ENCODE measurements at regions not wholly inside any gene's neighbourhood (a gene's known extent, or its start where the extent isn't known, plus 50 kb on each side); places are given as distances from the start of the nearest gene placed in this dataset.
A peak's percentile ranks its signal among the peaks of the same experiment; 100 is the strongest.

DNA sequence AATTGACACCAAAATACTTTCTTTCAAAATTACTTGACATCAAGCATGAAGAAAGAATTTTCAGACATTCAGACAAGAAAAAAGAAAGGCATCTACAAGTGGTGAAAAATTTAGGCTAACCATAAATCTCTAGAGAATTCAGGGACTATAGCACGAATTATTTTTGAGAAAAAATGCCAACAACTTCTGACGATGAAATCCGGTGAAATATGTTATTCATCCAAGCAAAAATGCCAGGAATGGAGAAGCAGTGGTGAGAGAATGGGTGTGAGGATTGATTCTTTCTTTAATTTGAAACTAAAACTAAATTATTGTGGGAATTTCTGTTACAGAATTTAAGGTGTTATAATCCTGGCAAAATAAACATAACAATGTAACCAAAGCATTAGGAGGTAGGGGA lies 69.4 kb upstream of the SORBS2 start:
- DNase-seq (ENCODE audit: low read depth in 2 of 2): peak; percentile 52 to 85
- H3K4me3 ChIP-seq (replicated peaks in 1 of 2; ENCODE audit: low read depth in 2 of 2, low read length in 2 of 2): no peak overlapping the region
- TF ChIP-seq, protein P1, sequence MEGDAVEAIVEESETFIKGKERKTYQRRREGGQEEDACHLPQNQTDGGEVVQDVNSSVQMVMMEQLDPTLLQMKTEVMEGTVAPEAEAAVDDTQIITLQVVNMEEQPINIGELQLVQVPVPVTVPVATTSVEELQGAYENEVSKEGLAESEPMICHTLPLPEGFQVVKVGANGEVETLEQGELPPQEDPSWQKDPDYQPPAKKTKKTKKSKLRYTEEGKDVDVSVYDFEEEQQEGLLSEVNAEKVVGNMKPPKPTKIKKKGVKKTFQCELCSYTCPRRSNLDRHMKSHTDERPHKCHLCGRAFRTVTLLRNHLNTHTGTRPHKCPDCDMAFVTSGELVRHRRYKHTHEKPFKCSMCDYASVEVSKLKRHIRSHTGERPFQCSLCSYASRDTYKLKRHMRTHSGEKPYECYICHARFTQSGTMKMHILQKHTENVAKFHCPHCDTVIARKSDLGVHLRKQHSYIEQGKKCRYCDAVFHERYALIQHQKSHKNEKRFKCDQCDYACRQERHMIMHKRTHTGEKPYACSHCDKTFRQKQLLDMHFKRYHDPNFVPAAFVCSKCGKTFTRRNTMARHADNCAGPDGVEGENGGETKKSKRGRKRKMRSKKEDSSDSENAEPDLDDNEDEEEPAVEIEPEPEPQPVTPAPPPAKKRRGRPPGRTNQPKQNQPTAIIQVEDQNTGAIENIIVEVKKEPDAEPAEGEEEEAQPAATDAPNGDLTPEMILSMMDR (IDR thresholded peaks at IDR 0.05; ENCODE audit: low read depth, low read length): no peak

DNA sequence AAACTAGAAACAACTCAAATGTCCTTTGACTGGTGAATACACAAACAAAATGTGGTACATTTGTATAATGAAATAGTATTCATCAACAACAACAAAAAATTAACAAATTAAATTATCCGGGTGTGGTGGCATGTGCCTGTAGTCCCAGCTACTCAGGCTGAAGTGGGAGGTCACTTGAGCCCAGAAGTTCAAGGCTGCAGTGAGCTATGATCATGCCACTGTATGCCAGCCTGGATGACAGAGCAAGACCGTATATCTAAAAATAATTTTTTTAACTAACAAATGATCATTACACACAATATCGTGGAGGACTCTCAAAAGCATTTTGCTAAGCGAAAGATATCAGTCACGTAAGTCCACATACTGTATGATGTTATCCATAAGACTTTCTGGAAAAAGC lies 71.6 kb upstream of the SORBS2 start:
- no peak overlapping the region for H3K4me3 ChIP-seq (replicated peaks in 1 of 2; ENCODE audit: low read depth in 2 of 2, low read length in 2 of 2)
- no peak for DNase-seq (ENCODE audit: low read depth in 2 of 2)
- TF ChIP-seq, protein P1 (IDR thresholded peaks at IDR 0.05; ENCODE audit: low read depth, low read length): no peak

DNA sequence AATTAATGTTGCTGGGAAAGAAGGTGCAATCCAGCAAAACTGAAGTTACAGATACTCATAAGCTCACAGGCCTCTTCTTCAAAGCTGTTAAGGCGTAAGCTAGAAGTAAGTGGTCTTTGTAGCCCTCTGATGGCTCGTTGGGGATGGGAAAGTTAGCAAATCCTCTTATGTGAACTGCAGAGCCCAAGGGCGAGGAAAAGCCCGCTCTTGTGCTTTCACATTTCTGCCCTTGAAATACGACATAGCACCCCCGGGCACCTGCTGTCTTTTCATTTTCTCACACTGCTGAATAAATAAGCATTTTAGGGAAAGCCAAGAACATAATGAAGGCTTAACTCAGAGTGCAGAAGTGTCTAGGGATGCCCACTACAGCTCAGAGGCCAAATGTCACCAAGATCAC lies 73.1 kb upstream of the SORBS2 start:
- TF ChIP-seq, protein P1 (IDR thresholded peaks at IDR 0.05; ENCODE audit: low read depth, low read length): no peak
- H3K4me3 ChIP-seq (replicated peaks in 1 of 2; ENCODE audit: low read depth in 2 of 2, low read length in 2 of 2): no peak overlapping the region
- no peak for DNase-seq (ENCODE audit: low read depth in 2 of 2)

DNA sequence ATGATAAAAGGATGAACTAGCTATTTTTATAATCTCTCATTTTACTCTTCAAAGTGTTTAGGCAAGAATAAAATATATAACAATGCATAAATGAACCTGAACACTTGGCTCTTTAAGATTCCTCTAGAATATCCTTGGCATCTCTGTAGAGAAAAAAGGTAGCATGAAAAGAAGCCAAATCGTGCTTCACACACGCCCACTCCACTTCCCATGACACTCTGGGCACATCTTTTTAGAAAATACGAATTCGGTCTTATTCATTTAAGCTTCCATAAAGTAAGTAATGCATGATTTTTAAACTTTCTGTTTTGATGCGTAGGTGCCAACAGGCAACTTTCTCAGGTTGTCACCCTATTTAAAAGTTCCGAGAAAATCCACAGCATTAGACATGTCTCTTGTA lies 73.6 kb upstream of the SORBS2 start:
- DNase-seq (ENCODE audit: low read depth in 2 of 2): no peak
- TF ChIP-seq, protein P1 (IDR thresholded peaks at IDR 0.05; ENCODE audit: low read depth, low read length): no peak
- H3K4me3 ChIP-seq (replicated peaks in 1 of 2; ENCODE audit: low read depth in 2 of 2, low read length in 2 of 2): no peak overlapping the region

DNA sequence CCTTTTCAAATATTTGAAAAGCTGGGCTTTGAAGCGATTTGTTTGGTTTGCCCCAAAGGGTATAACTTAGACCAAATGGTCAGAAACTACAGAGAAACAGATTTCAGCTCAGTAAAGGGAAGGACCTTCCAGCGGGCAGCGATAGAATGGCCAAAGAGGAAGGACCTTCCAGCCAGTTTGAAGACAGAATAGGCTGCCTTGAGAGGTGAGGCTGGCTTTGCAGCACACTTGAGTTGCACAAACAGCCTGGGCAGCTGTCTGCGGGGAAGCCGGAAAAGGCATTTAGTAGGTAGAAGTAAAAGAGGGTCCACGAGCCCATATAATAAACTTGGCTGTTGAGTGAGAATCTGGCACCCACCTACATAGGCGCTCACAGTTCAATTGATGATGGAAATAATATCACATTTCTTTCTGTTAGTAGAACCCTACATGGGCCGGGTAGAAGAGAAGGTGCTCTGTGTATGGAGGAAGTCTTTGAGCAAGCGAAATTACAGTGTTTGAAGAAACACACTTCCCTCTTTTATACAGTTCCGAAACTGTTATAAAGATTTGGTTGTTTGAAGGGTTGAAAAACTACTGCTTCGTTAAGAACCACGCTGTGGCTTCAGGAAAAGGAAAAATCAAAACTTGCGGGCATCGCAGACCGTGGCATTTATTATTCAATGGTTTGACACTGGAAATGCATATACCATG lies 75.0 kb upstream of the SORBS2 start:
- no peak overlapping the region for H3K4me3 ChIP-seq (replicated peaks in 1 of 2; ENCODE audit: low read depth in 2 of 2, low read length in 2 of 2)
- DNase-seq (ENCODE audit: low read depth in 2 of 2): no peak
- TF ChIP-seq, protein P1 (IDR thresholded peaks at IDR 0.05; ENCODE audit: low read depth, low read length): no peak

DNA sequence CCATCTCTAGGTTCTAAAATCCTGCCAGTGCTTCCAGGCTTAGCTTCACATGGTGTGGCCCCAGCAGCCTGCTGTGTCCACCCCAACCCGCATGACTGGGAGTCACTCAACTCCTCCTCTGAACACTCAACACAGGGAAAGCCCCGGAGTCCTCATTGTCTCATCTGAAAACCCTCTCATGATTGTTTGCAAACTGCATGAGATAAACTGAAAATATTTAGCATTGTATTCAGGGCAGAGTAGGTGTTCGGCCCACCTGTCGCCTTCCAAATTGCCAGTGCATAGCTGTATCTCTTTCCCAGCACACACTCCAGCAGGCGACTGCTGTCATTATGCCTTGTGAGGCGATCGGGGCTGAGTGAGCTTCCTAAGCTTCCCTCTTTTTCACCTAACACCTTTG lies 76.7 kb upstream of the SORBS2 start:
- no peak for DNase-seq (ENCODE audit: low read depth in 2 of 2)
- H3K4me3 ChIP-seq (replicated peaks in 1 of 2; ENCODE audit: low read depth in 2 of 2, low read length in 2 of 2): no peak overlapping the region
- TF ChIP-seq, protein P1 (IDR thresholded peaks at IDR 0.05; ENCODE audit: low read depth, low read length): no peak

DNA sequence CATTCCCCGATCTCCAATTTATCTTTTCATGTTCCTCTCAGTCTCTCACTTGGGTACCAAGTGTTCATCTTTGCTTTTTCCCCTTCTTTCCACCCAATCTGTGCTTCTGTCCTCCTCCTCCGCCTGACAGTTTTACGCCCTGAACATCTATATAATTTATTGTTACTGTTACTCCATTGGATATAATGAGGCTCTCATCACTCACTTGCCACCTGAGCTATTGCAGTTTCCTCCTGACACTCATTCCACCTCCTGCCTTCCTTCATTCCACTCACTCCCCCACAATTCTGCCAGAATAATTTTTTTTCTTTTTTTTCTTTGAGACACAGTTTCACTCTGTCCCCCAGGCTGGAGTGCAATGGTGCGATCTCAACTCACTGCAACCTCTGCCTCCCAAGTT lies 77.6 kb upstream of the SORBS2 start:
- TF ChIP-seq, protein P1 (IDR thresholded peaks at IDR 0.05; ENCODE audit: low read depth, low read length): no peak
- H3K4me3 ChIP-seq (replicated peaks in 1 of 2; ENCODE audit: low read depth in 2 of 2, low read length in 2 of 2): no peak overlapping the region
- no peak for DNase-seq (ENCODE audit: low read depth in 2 of 2)

Data from cardiac fibroblast (primary cell).